DMS153 (cell line): ENCODE measurements at regions not wholly inside any gene's neighbourhood (a gene's known extent, or its start where the extent isn't known, plus 50 kb on each side); places are given as distances from the start of the nearest gene placed in this dataset.
"Not testable (repeated sequence)": the region's sequence is repeated elsewhere in the genome, so short reads cannot be mapped to it uniquely, and the experiment has no call there.

Experiments
- DNase-seq: peaks from one replicate; lab custom pipeline; 2025; lab: John Stamatoyannopoulos, UW

DNA sequence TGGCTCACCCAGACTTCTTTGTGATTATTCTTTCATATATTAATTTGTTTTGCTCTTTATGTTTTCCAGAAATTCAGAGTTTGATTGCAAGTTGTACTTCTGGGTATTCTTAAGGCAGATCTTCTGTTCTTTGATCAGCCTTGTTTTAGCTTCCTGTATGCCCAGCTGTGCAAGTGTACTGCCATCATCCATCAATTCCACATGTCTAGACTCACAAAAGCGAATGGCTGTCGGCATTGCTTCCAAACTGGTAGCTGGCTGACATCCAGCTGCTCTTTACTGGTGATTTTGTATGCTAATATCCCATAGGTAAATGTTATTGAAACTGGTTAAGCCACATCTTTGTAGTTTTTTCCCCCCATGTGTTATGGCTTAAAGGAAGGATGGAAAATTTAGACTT, 1084.8 kb upstream of the CITED2 start:
- peak; percentile 32 for DNase-seq

DNA sequence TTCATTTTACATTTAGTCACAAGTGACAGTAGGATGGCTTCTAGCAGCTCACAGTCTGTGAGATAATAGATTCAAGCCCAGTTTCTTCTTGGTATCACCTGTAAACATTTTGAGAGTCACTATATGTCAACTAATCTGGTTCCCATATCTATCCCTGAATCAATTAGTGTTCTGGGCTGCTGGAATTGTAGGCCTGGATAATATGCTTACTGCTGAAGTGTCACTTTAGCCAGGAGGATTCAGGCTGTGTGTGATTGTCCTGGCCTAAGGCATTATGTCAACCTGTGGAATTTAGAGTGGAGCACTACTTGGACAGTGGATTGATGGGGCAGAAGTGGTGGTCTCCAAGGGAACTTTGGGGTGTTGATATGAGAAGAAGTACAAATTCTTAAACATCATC, 1071.8 kb upstream of the CITED2 start:
- no peak for DNase-seq

- DNase-seq: no peak
These were observed 1071.1 kb upstream of the CITED2 start for GRCh38 chr6:140445474-140446004.

DNA sequence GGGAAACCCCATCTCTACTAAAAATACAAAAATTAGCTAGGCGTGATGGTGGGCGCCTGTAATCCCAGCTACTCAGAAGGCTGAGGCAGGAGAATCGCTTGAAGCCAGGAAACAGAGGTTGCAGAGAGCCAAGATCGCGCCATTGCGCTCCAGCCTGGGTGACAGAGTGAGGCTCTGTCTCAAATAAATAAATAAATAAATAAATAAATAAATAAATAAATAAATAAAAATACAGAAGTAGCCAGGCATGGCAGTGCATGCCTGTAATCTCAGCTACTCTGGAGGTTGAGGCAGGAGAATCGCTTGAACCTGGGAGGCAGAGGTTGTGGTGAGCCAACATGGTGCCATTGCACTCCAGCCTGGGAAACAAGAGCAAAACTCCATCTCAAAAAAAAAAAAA, 1068.7 kb upstream of the CITED2 start:
- not testable (repeated sequence) for DNase-seq

GRCh38 chr6:140441256-140441655, 1066.8 kb upstream of the CITED2 start:
- DNase-seq: no peak

GRCh38 chr6:140440223-140440835, 1065.9 kb upstream of the CITED2 start:
- no peak for DNase-seq

GRCh38 chr6:140438346-140438735, 1063.9 kb upstream of the CITED2 start:
- no peak for DNase-seq

GRCh38 chr6:140437619-140438345, 1063.3 kb upstream of the CITED2 start:
- no peak for DNase-seq

- DNase-seq: no peak
These were observed 1061.8 kb upstream of the CITED2 start for GRCh38 chr6:140436023-140436811.

DNA sequence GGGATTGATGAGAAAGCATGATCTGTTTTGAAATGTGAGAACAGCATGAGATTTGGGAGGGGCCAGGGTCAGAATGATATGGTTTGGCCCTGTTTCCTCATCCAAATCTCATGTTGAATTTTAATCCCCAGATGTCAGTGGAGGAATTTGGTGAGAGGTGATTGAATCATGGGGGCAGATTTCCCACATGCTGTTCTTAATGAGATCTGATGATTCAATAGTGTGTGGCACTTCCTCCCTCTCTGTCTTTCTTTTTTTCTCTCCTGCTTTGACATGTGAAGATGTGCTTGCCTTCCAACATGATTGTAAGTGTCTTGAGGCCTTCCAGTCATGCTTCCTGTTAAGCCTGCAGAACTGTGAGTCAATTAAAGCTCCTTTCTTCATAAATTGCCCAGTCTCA, 1060.3 kb upstream of the CITED2 start:
- no peak for DNase-seq

DNA sequence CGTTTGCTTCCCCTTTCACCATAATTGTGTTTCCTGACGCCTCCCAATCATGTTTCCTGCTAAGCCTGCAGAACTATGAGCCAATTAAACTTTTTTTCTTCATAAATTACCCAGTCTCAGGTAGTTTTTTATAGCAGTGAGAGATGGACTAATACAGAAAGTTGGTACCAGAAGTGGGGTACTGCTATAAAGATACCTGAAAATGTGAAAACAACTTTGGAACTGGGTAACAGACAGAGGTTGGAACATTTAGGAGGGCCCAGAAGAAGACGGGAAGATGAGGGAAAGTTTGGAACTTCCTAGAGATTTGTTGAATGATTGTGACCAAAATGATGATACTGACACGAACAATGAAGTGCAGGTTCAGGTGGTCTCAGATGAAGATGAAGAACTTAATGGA, 1058.6 kb upstream of the CITED2 start:
- DNase-seq: no peak

DNA sequence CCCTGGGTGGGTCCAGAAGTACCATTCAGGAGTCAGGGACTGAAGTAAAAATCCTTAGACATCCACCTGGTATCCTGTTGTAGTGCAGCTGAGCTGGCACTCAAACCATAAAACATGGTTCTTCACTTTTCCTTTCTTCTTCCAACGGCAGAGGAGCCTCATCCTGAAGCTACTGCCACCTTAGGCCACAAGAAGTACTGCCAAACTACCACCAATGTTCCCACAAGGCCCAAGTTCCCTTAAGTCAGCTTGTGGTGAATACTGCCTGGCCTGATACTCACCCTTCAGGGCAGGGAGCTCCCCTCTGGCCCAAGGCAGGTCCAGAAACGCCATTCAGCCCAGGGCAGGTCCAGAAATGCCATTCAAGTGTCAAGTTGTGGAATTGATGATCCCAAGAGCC, 1053.4 kb upstream of the CITED2 start:
- no peak for DNase-seq

- no peak for DNase-seq
These were observed 1040.6 kb upstream of the CITED2 start for GRCh38 chr6:140414966-140415620.

GRCh38 chr6:140403020-140403419, 1028.6 kb upstream of the CITED2 start:
- DNase-seq: no peak

DNA sequence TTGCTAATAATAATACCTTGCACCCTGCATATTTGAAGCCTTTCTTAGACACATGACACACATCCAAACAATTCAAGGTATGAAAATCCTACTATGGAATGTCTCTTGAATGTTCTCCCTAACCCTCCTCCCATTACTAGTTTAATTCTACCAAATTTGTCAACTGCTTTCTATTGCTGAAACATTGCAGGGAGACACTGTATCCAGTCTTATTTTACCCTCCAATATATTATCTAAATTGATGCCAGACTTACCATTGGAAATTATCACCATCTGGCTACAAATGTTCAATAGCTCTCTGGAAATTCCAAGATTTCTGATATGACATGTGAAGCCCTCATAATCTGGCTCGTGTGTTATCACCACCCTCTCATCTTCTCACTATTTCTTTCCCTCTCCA, 1027.3 kb upstream of the CITED2 start:
- DNase-seq: no peak

DNA sequence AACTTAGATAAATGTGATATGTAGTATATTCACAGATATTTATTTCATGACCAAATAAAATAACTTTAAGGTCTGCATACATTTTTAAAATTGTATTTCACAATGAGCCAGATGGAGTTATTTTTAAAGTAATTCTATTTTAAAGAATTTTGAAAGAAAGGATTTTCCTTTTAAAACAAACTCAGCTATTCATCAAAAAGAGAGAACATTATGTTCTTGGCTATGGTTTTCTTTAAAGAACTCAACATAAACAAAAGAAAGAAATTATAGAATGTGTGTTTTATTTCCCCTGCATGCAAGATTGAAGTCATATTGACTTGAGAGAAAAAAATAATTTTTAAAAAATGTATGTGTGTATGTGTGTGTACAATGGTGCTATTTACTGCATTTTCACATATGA, 1023.6 kb upstream of the CITED2 start:
- no peak for DNase-seq

GRCh38 chr6:140397106-140397505, 1022.7 kb upstream of the CITED2 start:
- no peak for DNase-seq

DNA sequence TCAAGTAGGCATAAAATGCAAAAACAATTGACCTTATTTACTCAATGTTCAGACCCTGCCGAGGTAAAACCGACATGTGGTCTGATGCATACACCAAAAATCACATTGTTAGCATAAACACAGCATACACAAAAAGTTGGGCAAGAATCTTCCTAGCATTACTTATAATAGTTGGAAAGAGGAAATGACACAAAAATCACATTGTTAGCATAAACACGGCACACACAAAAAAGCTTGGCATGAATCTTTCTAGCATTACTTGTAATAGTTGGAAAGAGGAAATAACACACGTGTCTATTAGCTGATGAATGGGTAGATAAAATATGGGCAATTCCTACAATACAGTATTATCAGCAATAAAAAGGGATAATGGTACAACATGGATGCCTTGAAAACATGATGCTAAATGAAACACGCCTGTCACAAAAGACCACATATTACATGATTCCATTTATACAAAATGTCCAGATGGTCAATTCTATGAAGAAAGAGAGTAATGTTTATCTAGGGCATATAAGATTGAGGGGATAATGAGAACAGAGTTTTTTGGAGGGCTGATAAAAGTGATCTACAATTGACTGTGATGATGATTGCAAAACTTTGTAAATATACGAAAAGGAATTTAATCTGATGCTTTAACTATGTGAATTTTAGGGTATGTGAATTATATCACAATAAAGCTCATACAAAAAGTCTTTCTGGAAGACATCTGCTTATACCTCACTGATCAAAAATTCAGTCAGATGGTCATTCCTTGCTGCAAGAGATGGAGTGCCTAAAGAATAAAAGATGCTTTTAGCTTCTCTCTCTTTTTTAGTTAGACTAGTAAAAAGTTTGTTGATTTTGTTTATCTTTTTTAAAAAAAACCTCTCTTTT, 1019.5 kb upstream of the CITED2 start:
- no peak for DNase-seq

DNA sequence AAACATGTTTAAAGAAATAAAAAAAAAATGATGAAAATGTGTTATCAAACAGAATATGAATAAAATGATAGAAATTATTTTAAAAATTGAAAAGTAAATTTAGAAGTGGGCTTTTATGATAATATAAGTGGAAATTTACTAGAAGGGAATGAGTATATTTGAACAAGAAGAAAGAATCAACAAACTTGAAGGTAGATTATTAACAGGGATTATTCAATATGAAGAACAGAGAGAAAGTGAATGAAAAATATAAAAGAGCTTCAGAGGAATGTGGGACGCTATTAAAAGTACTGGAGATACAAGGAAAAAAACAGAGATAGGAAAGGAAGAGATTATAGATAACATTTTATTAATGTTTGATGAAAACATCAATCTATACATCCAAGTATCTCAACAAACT, 1014.4 kb upstream of the CITED2 start:
- no peak for DNase-seq

DNA sequence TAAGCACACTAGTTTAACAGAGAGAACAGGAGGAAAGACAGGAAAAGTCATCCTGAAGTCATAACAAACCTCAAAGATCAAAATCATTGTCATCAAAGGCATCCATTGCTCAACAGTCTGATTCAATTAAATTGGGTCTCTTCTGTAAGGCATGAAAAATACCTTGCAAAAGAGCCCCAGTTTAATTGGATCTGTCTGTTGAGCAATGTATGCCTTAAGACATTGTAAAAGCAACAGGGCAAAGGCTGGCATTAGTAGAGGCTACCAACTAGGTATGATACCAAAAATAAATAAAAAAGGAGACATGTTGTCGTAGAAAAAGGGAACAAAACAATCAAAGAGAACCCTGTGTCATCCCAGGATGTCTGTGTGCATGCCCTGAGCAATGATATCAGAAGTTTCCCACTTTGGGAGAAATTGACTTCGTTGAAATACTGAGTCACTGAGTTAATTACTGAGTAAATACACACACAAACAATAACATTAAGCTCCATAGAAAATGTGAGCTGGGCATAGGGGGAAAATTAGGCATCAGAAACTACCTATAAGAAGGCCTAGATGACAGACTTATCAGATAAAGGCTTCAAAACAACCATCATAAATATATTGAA, 1013.8 kb upstream of the CITED2 start:
- DNase-seq: peak; percentile 28

DNA sequence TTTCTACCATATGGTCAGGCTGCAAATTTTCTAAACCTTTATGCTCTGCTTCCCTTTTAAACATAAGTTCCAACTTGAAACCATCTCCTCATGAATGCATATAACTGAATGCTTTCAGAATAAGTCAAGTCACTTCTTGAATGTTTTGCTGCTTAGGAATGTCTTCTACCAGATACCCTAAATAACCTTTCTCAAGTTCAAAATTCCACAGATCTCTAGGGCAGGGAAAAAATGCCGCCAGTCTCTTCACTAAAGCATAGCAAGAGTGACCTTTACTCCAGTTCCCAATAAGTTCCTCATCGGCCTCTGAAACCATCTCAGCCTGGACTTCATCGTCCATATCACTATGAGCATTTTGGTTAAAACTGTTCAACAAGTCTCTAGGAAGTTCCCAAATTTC, 1011.2 kb upstream of the CITED2 start:
- DNase-seq: no peak
